ENCODE measurements at regions not wholly inside any gene's neighbourhood (a gene's known extent, or its start where the extent isn't known, plus 50 kb on each side); places are given as distances from the start of the nearest gene placed in this dataset.
A peak's percentile ranks its signal among the peaks of the same experiment; 100 is the strongest.
"Not testable (repeated sequence)": the region's sequence is repeated elsewhere in the genome, so short reads cannot be mapped to it uniquely, and the experiment has no call there.

- no peak for DNase-seq
These were observed 92.9 kb downstream of the GPR139 start for GRCh38 chr16:19980632-19981265.

GRCh38 chr16:19979638-19980037 lies 94.1 kb downstream of the GPR139 start:
- no peak for DNase-seq

GRCh38 chr16:19974607-19975006 lies 90.0 kb upstream of the GPRC5B start:
- DNase-seq, result no peak

GRCh38 chr16:19972111-19972510 lies 87.5 kb upstream of the GPRC5B start:
- no peak for DNase-seq

- DNase-seq, result peak; percentile 63
These were observed 84.4 kb upstream of the GPRC5B start for GRCh38 chr16:19968891-19969683.

GRCh38 chr16:19967963-19968362 lies 83.3 kb upstream of the GPRC5B start:
- no peak for DNase-seq

GRCh38 chr16:19967561-19967960 lies 82.9 kb upstream of the GPRC5B start:
- no peak for DNase-seq

- DNase-seq, result peak; percentile 85
These were observed 78.7 kb upstream of the GPRC5B start for GRCh38 chr16:19963301-19963700.

- DNase-seq, result no peak
These were observed 75.5 kb upstream of the GPRC5B start for GRCh38 chr16:19960183-19960582.

GRCh38 chr16:19959736-19960135 lies 75.1 kb upstream of the GPRC5B start:
- no peak for DNase-seq

GRCh38 chr16:19955896-19956295 lies 71.2 kb upstream of the GPRC5B start:
- DNase-seq, result not testable (repeated sequence)

- not testable (repeated sequence) for DNase-seq
These were observed 70.4 kb upstream of the GPRC5B start for GRCh38 chr16:19955084-19955483.

GRCh38 chr16:19948186-19949104 lies 63.8 kb upstream of the GPRC5B start:
- no peak for DNase-seq

- DNase-seq, result no peak
These were observed 61.3 kb upstream of the GPRC5B start for GRCh38 chr16:19945934-19946333.

- no peak for DNase-seq
These were observed 55.5 kb upstream of the GPRC5B start for GRCh38 chr16:19940195-19940594.

- no peak for DNase-seq
These were observed 54.9 kb upstream of the GPRC5B start for GRCh38 chr16:19939553-19939952.

- DNase-seq, result no peak
These were observed 53.9 kb upstream of the GPRC5B start for GRCh38 chr16:19938536-19938935.

GRCh38 chr16:19936441-19936840 lies 51.8 kb upstream of the GPRC5B start:
- no peak for DNase-seq

- no peak for DNase-seq
These were observed 51.0 kb upstream of the GPRC5B start for GRCh38 chr16:19935694-19936093.

All from NCI-H2029 treated with DMSO at 0.1 percent for 48 hours (cell line).